ENCODE measurements at regions not wholly inside any gene's neighbourhood (a gene's known extent, or its start where the extent isn't known, plus 50 kb on each side); places are given as distances from the start of the nearest gene placed in this dataset.

- no peak for FAIRE-seq
- POLR2A ChIA-PET: no interaction called here
These were observed 200.1 kb downstream of the BCL11A start for GRCh38 chr2:60353406-60353800.

DNA sequence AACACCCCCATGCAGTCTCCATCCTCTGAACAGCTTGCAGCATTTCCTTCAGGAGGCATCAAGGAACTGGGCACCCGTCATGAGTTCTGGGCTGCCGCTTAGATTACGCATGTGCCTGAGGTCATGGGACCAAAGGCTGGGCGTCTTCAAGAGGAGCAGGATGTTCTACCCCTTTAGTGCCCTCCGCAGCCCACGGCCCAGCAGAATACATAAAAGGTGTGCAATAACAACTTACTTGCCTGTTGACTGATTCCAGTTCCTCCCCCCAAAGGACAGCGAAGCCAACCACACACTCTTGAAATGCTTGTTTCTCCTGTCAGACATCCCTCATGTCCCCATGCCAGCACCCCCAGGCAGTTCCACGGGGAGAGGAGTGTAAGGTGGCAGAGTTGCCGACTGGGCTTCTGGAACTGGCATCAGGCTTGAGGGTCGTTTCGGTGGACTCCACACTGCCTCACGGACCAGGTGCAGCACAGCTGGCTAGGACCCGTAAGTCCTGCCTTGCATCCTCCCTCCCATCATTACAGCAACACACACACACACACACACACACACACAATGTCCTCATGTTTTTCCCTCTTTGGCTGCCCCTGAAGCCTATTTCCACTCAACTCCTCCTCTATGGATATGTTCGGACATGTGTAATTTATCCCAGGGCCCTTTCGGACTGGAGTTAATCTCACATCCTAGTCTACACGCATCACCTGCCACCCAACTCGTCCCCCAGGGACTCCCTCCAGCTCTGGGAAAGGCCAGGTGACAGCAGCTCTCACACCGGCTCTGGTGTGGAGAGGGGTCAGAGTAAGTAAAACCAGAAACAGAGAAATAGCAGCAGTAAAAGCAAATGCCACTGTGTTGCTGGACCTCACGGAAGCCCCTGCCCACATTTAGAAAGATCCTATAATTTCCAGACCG lies 200.7 kb downstream of the BCL11A start:
- POLR2A ChIA-PET: no interaction called here

More at GRCh38 chr2:60353406-60353800, 200.1 kb downstream of the BCL11A start:
- TF ChIP-seq FOXS1 (CRISPR knock-in tag; IDR thresholded peaks at IDR 0.05): no peak
- no peak for TF ChIP-seq GATA3 (IDR thresholded peaks at IDR 0.05; ENCODE audit: borderline replicate concordance)
- no peak for TF ChIP-seq NFE2L2 (conservative IDR thresholded peaks at IDR 0.05; ENCODE audit: low read length)
- TF ChIP-seq KDM1A (IDR thresholded peaks at IDR 0.05; ENCODE audit: low read depth): no peak
- no peak for TF ChIP-seq ZC3H11A (IDR thresholded peaks at IDR 0.05)
- TF ChIP-seq ELK1 (IDR thresholded peaks at IDR 0.05; ENCODE audit: low read depth, low read length): no peak
- TF ChIP-seq HMGXB4 (CRISPR knock-in tag; IDR thresholded peaks at IDR 0.05; ENCODE audit: borderline replicate concordance): no peak
- TF ChIP-seq MAFK (IDR thresholded peaks at IDR 0.05; ENCODE audit: partially characterized antibody): no peak
- no peak for TF ChIP-seq RNF2 (IDR thresholded peaks at IDR 0.05; ENCODE audit: borderline replicate concordance, low read depth)
- no peak for TF ChIP-seq RCOR1 (IDR thresholded peaks at IDR 0.05; ENCODE audit: low read depth, low read length)
- no peak for TF ChIP-seq USF2 (IDR thresholded peaks at IDR 0.05)
- CTCF ChIA-PET: interaction anchor here (0.9 kb wide), 1 partner anchor 20 kb away, joined by 3 read pairs; no protein-coding TSS in a partner anchor
- Histone ChIP-seq H3K4me2 (no peak overlapping the region), H3K4me1 (no peaks in the 10 kb centered on the region), H3K9me3 (no peaks in the 10 kb centered on the region), H3K4me3 (no peak overlapping the region), H3K27ac (no peak overlapping the region)
- ATAC-seq (no peak), DNase-seq (ENCODE audit: low read depth in 1 of 2, low spot score in 1 of 2) (no peak)
- WGBS (ENCODE audit: missing lambda C conversion rate): 36% methylated on average over 10 of the region's 10 CpGs

More for the DNA sequence above, 200.7 kb downstream of the BCL11A start:
- TF ChIP-seq CHD4 (IDR thresholded peaks at IDR 0.05; ENCODE audit: borderline replicate concordance): no peak
- no peak for TF ChIP-seq TFCP2L1 (CRISPR knock-in tag; IDR thresholded peaks at IDR 0.05)
- TF ChIP-seq NR3C1 (IDR thresholded peaks at IDR 0.05): no peak
- TF ChIP-seq HDAC2 (IDR thresholded peaks at IDR 0.05): no peak
- no peak for TF ChIP-seq TP53 (CRISPR knock-in tag; IDR thresholded peaks at IDR 0.05)
- no peak for TF ChIP-seq KDM1A (IDR thresholded peaks at IDR 0.05; ENCODE audit: low read depth)
- TF ChIP-seq JUNB (IDR thresholded peaks at IDR 0.05): no peak
- TF ChIP-seq, protein P1, sequence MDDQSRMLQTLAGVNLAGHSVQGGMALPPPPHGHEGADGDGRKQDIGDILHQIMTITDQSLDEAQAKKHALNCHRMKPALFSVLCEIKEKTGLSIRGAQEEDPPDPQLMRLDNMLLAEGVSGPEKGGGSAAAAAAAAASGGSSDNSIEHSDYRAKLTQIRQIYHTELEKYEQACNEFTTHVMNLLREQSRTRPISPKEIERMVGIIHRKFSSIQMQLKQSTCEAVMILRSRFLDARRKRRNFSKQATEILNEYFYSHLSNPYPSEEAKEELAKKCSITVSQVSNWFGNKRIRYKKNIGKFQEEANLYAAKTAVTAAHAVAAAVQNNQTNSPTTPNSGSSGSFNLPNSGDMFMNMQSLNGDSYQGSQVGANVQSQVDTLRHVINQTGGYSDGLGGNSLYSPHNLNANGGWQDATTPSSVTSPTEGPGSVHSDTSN (IDR thresholded peaks at IDR 0.05): no peak
- TF ChIP-seq CBX8 (IDR thresholded peaks at IDR 0.05): no peak
- TF ChIP-seq FOXS1 (CRISPR knock-in tag; IDR thresholded peaks at IDR 0.05): no peak
- TF ChIP-seq FOSL2 (IDR thresholded peaks at IDR 0.05): no peak
- no peak for TF ChIP-seq FOSL2 (CRISPR knock-in tag; IDR thresholded peaks at IDR 0.05)
- TF ChIP-seq RNF2 (IDR thresholded peaks at IDR 0.05; ENCODE audit: borderline replicate concordance, low read depth): no peak
- TF ChIP-seq, protein P2, sequence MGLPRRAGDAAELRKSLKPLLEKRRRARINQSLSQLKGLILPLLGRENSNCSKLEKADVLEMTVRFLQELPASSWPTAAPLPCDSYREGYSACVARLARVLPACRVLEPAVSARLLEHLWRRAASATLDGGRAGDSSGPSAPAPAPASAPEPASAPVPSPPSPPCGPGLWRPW (IDR thresholded peaks at IDR 0.05): no peak
- TF ChIP-seq ZC3H11A (IDR thresholded peaks at IDR 0.05): no peak
- TF ChIP-seq POLR2A (IDR thresholded peaks at IDR 0.05; ENCODE audit: low read length): no peak
- no peak for TF ChIP-seq ZNF302 (CRISPR knock-in tag; IDR thresholded peaks at IDR 0.05)
- TF ChIP-seq ATOH8 (CRISPR knock-in tag; IDR thresholded peaks at IDR 0.05; ENCODE audit: low read depth): no peak
- no peak for TF ChIP-seq KDM5A (IDR thresholded peaks at IDR 0.05)
- no peak for TF ChIP-seq ZFP36 (IDR thresholded peaks at IDR 0.05; ENCODE audit: borderline replicate concordance, partially characterized antibody)
- TF ChIP-seq FOSB (CRISPR knock-in tag; IDR thresholded peaks at IDR 0.05): no peak
- FAIRE-seq (no peak), DNase-seq (ENCODE audit: low read depth in 1 of 2, low spot score in 1 of 2) (no peak), ATAC-seq (no peak; a peak in 1 of 6 replicates)
- Histone ChIP-seq H3K9me3 (no peaks in the 10 kb centered on the region), H3K27ac (no peak overlapping the region), H3K4me3 (no peak overlapping the region), H3K4me1 (no peaks in the 10 kb centered on the region), H3K4me2 (no peak overlapping the region)
- CTCF ChIA-PET: interaction anchor here (0.8 kb wide), 1 partner anchor 11 kb away, joined by 4 read pairs; no protein-coding TSS in a partner anchor
- 56% methylated on average over 19 of the region's 20 CpGs for WGBS (ENCODE audit: missing lambda C conversion rate)

Data from A549 (cell line).